Parathyroid adenoma (tissue), 2 donors: ENCODE measurements at regions not wholly inside any gene's neighbourhood (a gene's known extent, or its start where the extent isn't known, plus 50 kb on each side); places are given as distances from the start of the nearest gene placed in this dataset.
"Not testable (repeated sequence)": the region's sequence is repeated elsewhere in the genome, so short reads cannot be mapped to it uniquely, and the experiment has no call there.

ENCODE experiments used
- H2AFZ ChIP-seq: fragments of 300-600 bp; sonication (generic); one replicate; pipeline ENCODE4 v1.7.0; 2017; ENCODE audit warnings: antibody characterized with exemption, mild to moderate bottlenecking
- H3K27ac ChIP-seq: fragments of 300-600 bp; sonication (generic); one replicate; pipeline ENCODE4 v1.7.0; 2017
- H3K27me3 ChIP-seq: fragments of 300-600 bp; sonication (generic); one replicate; pipeline ENCODE4 v1.7.0; 2017; ENCODE audit warnings: low read length; ENCODE audit not compliant: control insufficient read depth, insufficient read depth
- H3K36me3 ChIP-seq: fragments of 300-600 bp; sonication (generic); one replicate; pipeline ENCODE4 v1.7.0; 2017; ENCODE audit warnings: low read length; ENCODE audit not compliant: control insufficient read depth, insufficient read depth
- H3K4me1 ChIP-seq: fragments of 300-600 bp; sonication (generic); one replicate; pipeline ENCODE4 v1.7.0; 2017; ENCODE audit warnings: control low read depth
- H3K4me2 ChIP-seq: fragments of 300-600 bp; sonication (generic); one replicate; pipeline ENCODE4 v1.7.0; 2017; ENCODE audit warnings: low read length
- H3K4me3 ChIP-seq: fragments of 300-600 bp; sonication (generic); one replicate; pipeline ENCODE4 v1.7.0; 2017; ENCODE audit warnings: low read depth, low read length
- H3K79me2 ChIP-seq: fragments of 300-600 bp; sonication (generic); one replicate; pipeline ENCODE4 v1.7.0; 2017; ENCODE audit warnings: control low read depth
- H3K9ac ChIP-seq: fragments of 300-600 bp; sonication (generic); one replicate; pipeline ENCODE4 v1.7.0; 2017; ENCODE audit warnings: mild to moderate bottlenecking
- H3K9me3 ChIP-seq: fragments of 300-600 bp; sonication (generic); one replicate; pipeline ENCODE4 v1.7.0; 2017; ENCODE audit warnings: low read length; ENCODE audit not compliant: control insufficient read depth
- CTCF ChIP-seq: fragments of 300-600 bp; sonication (generic); IDR thresholded peaks from one replicate; pipeline ENCODE4 v1.7.0; 2017; ENCODE audit warnings: antibody characterized with exemption, mild to moderate bottlenecking
- donor health status: primary hyperparathyroidism.

GRCh38 chr4:178215309-178215708 is 773.1 kb upstream of the AGA start:
- H3K4me3 ChIP-seq: no peak overlapping the region
- no peak overlapping the region for H3K27ac ChIP-seq
- H3K9ac ChIP-seq: no peak overlapping the region
- H3K9me3 ChIP-seq: no peaks in the 10 kb centered on the region
- no peaks in the 10 kb centered on the region for H3K36me3 ChIP-seq
- no peak overlapping the region for H3K4me2 ChIP-seq
- no peak for TF ChIP-seq CTCF
- H3K79me2 ChIP-seq: no peaks in the 10 kb centered on the region
- no peak overlapping the region for H2AFZ ChIP-seq
- H3K27me3 ChIP-seq: no peaks in the 10 kb centered on the region
- no peaks in the 10 kb centered on the region for H3K4me1 ChIP-seq

GRCh38 chr4:178215763-178216162 is 773.5 kb upstream of the AGA start:
- Histone ChIP-seq H3K9ac (no peak overlapping the region), H3K36me3 (no peaks in the 10 kb centered on the region), H3K4me3 (no peak overlapping the region), H3K4me1 (no peaks in the 10 kb centered on the region), H3K4me2 (no peak overlapping the region), H3K27me3 (no peaks in the 10 kb centered on the region), H2AFZ (no peak overlapping the region), H3K27ac (no peak overlapping the region), H3K9me3 (no peaks in the 10 kb centered on the region), H3K79me2 (no peaks in the 10 kb centered on the region)
- no peak for TF ChIP-seq CTCF

GRCh38 chr4:178226421-178226820 is 784.2 kb upstream of the AGA start:
- not testable (repeated sequence) for H3K27me3 ChIP-seq, H3K9ac ChIP-seq, H3K36me3 ChIP-seq, H3K27ac ChIP-seq, H3K4me3 ChIP-seq, H3K9me3 ChIP-seq, H3K79me2 ChIP-seq, H3K4me2 ChIP-seq, H2AFZ ChIP-seq, H3K4me1 ChIP-seq

- Histone ChIP-seq H3K79me2 (no peaks in the 10 kb centered on the region), H3K9me3 (peaks cover 4% of the 10 kb centered on the region), H3K27me3 (no peaks in the 10 kb centered on the region), H2AFZ (no peak overlapping the region), H3K4me1 (no peaks in the 10 kb centered on the region), H3K36me3 (no peaks in the 10 kb centered on the region), H3K4me3 (no peak overlapping the region), H3K4me2 (no peak overlapping the region), H3K9ac (no peak overlapping the region), H3K27ac (no peak overlapping the region)
- TF ChIP-seq CTCF: no peak
Observed at GRCh38 chr4:178233906-178234305, 791.7 kb upstream of the AGA start.

- Histone ChIP-seq H3K36me3 (no peaks in the 10 kb centered on the region), H3K9ac (no peak overlapping the region), H3K9me3 (no peaks in the 10 kb centered on the region), H3K27me3 (no peaks in the 10 kb centered on the region), H3K4me2 (no peak overlapping the region), H3K4me1 (no peaks in the 10 kb centered on the region), H3K27ac (no peak overlapping the region), H2AFZ (no peak overlapping the region), H3K4me3 (no peak overlapping the region), H3K79me2 (no peaks in the 10 kb centered on the region)
- no peak for TF ChIP-seq CTCF
Observed at GRCh38 chr4:178240891-178241290, 798.7 kb upstream of the AGA start.
